Mammary epithelial cell (primary cell): ENCODE measurements at regions not wholly inside any gene's neighbourhood (a gene's known extent, or its start where the extent isn't known, plus 50 kb on each side); places are given as distances from the start of the nearest gene placed in this dataset.

Experiments used
- CTCF ChIP-seq, 2 donors: IDR thresholded peaks in 1 of 2; conservative IDR thresholded peaks in 1 of 2; 2 replicates each; pipeline ENCODE4 v1.5.1; 2011 to 2012; ENCODE audit warnings: inconsistent platforms in 2 of 2, low read length in 2 of 2, mild to moderate bottlenecking in 2 of 2, control low read depth in 1 of 2, low read depth in 1 of 2; ENCODE audit not compliant: insufficient read depth in 1 of 2; ENCODE audit errors: extremely low read depth in 1 of 2
- EZH2 ChIP-seq: IDR thresholded peaks from 2 replicates; pipeline ENCODE4 v1.6.1; 2012; ENCODE audit warnings: low read length, inconsistent platforms, borderline replicate concordance

- no peak for TF ChIP-seq CTCF (conservative IDR thresholded peaks at IDR 0.05 in 1 of 2, IDR thresholded peaks at IDR 0.05 in 1 of 2; ENCODE audit: extremely low read depth in 1 of 2, insufficient read depth in 1 of 2, low read depth in 1 of 2, low read length in 2 of 2)
- TF ChIP-seq EZH2: no peak
These were observed 72.0 kb upstream of the CALCR start for GRCh38 chr7:93646538-93646937.
